ENCODE measurements at regions not wholly inside any gene's neighbourhood (a gene's known extent, or its start where the extent isn't known, plus 50 kb on each side); places are given as distances from the start of the nearest gene placed in this dataset.

- no peaks in the 10 kb centered on the region for H3K4me1 ChIP-seq (ENCODE audit: control insufficient read depth, insufficient read depth, low read length)
- no peaks in the 10 kb centered on the region for H3K36me3 ChIP-seq (ENCODE audit: insufficient read depth, low read length)
- H3K9me3 ChIP-seq (replicated peaks; ENCODE audit: low read length) = no peaks in the 10 kb centered on the region
- no peak overlapping the region for H3K4me3 ChIP-seq (ENCODE audit: low read length)
- no peaks in the 10 kb centered on the region for H3K27me3 ChIP-seq (ENCODE audit: control insufficient read depth, insufficient read depth, low read length)
- H3K4me2 ChIP-seq (ENCODE audit: low read length) = no peak overlapping the region
- H3K9ac ChIP-seq (ENCODE audit: low read depth, low read length) = no peak overlapping the region
Measured at GRCh38 chr3:81985996-81986723, 224.7 kb upstream of the GBE1 start.

- H3K9me3 ChIP-seq (replicated peaks; ENCODE audit: low read length) = no peaks in the 10 kb centered on the region
- no peak overlapping the region for H3K9ac ChIP-seq (ENCODE audit: low read depth, low read length)
- H3K27me3 ChIP-seq (ENCODE audit: control insufficient read depth, insufficient read depth, low read length) = no peaks in the 10 kb centered on the region
- no peaks in the 10 kb centered on the region for H3K4me1 ChIP-seq (ENCODE audit: control insufficient read depth, insufficient read depth, low read length)
- no peak overlapping the region for H3K4me2 ChIP-seq (ENCODE audit: low read length)
- no peak overlapping the region for H3K4me3 ChIP-seq (ENCODE audit: low read length)
- H3K36me3 ChIP-seq (ENCODE audit: insufficient read depth, low read length) = no peaks in the 10 kb centered on the region
Measured at GRCh38 chr3:81983382-81983781, 221.9 kb upstream of the GBE1 start.

GRCh38 chr3:81980596-81981494, 219.4 kb upstream of the GBE1 start:
- Histone ChIP-seq H3K4me2 (ENCODE audit: low read length) (no peak overlapping the region), H3K9ac (ENCODE audit: low read depth, low read length) (no peak overlapping the region), H3K36me3 (ENCODE audit: insufficient read depth, low read length) (no peaks in the 10 kb centered on the region), H3K9me3 (replicated peaks; ENCODE audit: low read length) (no peaks in the 10 kb centered on the region), H3K27me3 (ENCODE audit: control insufficient read depth, insufficient read depth, low read length) (no peaks in the 10 kb centered on the region), H3K4me1 (ENCODE audit: control insufficient read depth, insufficient read depth, low read length) (no peaks in the 10 kb centered on the region), H3K4me3 (ENCODE audit: low read length) (no peak overlapping the region)

- H3K9ac ChIP-seq (ENCODE audit: low read depth, low read length) = no peak overlapping the region
- H3K4me2 ChIP-seq (ENCODE audit: low read length) = no peak overlapping the region
- no peaks in the 10 kb centered on the region for H3K36me3 ChIP-seq (ENCODE audit: insufficient read depth, low read length)
- no peaks in the 10 kb centered on the region for H3K9me3 ChIP-seq (replicated peaks; ENCODE audit: low read length)
- H3K4me3 ChIP-seq (ENCODE audit: low read length) = no peak overlapping the region
- H3K4me1 ChIP-seq (ENCODE audit: control insufficient read depth, insufficient read depth, low read length) = no peaks in the 10 kb centered on the region
- H3K27me3 ChIP-seq (ENCODE audit: control insufficient read depth, insufficient read depth, low read length) = no peaks in the 10 kb centered on the region
Measured at GRCh38 chr3:81974751-81975150, 213.3 kb upstream of the GBE1 start.

GRCh38 chr3:81968658-81969057, 207.2 kb upstream of the GBE1 start:
- no peaks in the 10 kb centered on the region for H3K9me3 ChIP-seq (replicated peaks; ENCODE audit: low read length)
- no peak overlapping the region for H3K4me2 ChIP-seq (ENCODE audit: low read length)
- H3K4me3 ChIP-seq (ENCODE audit: low read length) = no peak overlapping the region
- H3K9ac ChIP-seq (ENCODE audit: low read depth, low read length) = no peak overlapping the region
- no peaks in the 10 kb centered on the region for H3K4me1 ChIP-seq (ENCODE audit: control insufficient read depth, insufficient read depth, low read length)
- H3K27me3 ChIP-seq (ENCODE audit: control insufficient read depth, insufficient read depth, low read length) = no peaks in the 10 kb centered on the region
- H3K36me3 ChIP-seq (ENCODE audit: insufficient read depth, low read length) = no peaks in the 10 kb centered on the region

GRCh38 chr3:81967393-81967792, 205.9 kb upstream of the GBE1 start:
- H3K27me3 ChIP-seq (ENCODE audit: control insufficient read depth, insufficient read depth, low read length) = no peaks in the 10 kb centered on the region
- no peaks in the 10 kb centered on the region for H3K4me1 ChIP-seq (ENCODE audit: control insufficient read depth, insufficient read depth, low read length)
- H3K9ac ChIP-seq (ENCODE audit: low read depth, low read length) = no peak overlapping the region
- H3K4me3 ChIP-seq (ENCODE audit: low read length) = no peak overlapping the region
- no peaks in the 10 kb centered on the region for H3K9me3 ChIP-seq (replicated peaks; ENCODE audit: low read length)
- H3K36me3 ChIP-seq (ENCODE audit: insufficient read depth, low read length) = no peaks in the 10 kb centered on the region
- H3K4me2 ChIP-seq (ENCODE audit: low read length) = no peak overlapping the region

GRCh38 chr3:81965696-81966095, 204.3 kb upstream of the GBE1 start:
- Histone ChIP-seq H3K9me3 (replicated peaks; ENCODE audit: low read length) (no peaks in the 10 kb centered on the region), H3K4me2 (ENCODE audit: low read length) (no peak overlapping the region), H3K4me1 (ENCODE audit: control insufficient read depth, insufficient read depth, low read length) (no peaks in the 10 kb centered on the region), H3K4me3 (ENCODE audit: low read length) (no peak overlapping the region), H3K36me3 (ENCODE audit: insufficient read depth, low read length) (no peaks in the 10 kb centered on the region), H3K27me3 (ENCODE audit: control insufficient read depth, insufficient read depth, low read length) (no peaks in the 10 kb centered on the region), H3K9ac (ENCODE audit: low read depth, low read length) (no peak overlapping the region)

- H3K4me3 ChIP-seq (ENCODE audit: low read length) = no peak overlapping the region
- no peaks in the 10 kb centered on the region for H3K36me3 ChIP-seq (ENCODE audit: insufficient read depth, low read length)
Measured at GRCh38 chr3:81962396-81962795, 201.0 kb upstream of the GBE1 start.

GRCh38 chr3:81958972-81959640, 197.7 kb upstream of the GBE1 start:
- no peaks in the 10 kb centered on the region for H3K36me3 ChIP-seq (ENCODE audit: insufficient read depth, low read length)
- H3K27me3 ChIP-seq (ENCODE audit: control insufficient read depth, insufficient read depth, low read length) = no peaks in the 10 kb centered on the region
- no peaks in the 10 kb centered on the region for H3K9me3 ChIP-seq (replicated peaks; ENCODE audit: low read length)
- H3K4me2 ChIP-seq (ENCODE audit: low read length) = no peak overlapping the region
- no peak overlapping the region for H3K4me3 ChIP-seq (ENCODE audit: low read length)
- no peak overlapping the region for H3K9ac ChIP-seq (ENCODE audit: low read depth, low read length)
- H3K4me1 ChIP-seq (ENCODE audit: control insufficient read depth, insufficient read depth, low read length) = no peaks in the 10 kb centered on the region

More at GRCh38 chr3:81962396-81962795, 201.0 kb upstream of the GBE1 start:
- H3K9ac ChIP-seq (ENCODE audit: low read depth, low read length) = no peak overlapping the region
- no peak overlapping the region for H3K4me2 ChIP-seq (ENCODE audit: low read length)
- no peaks in the 10 kb centered on the region for H3K4me1 ChIP-seq (ENCODE audit: control insufficient read depth, insufficient read depth, low read length)
- H3K9me3 ChIP-seq (replicated peaks; ENCODE audit: low read length) = no peaks in the 10 kb centered on the region
- H3K27me3 ChIP-seq (ENCODE audit: control insufficient read depth, insufficient read depth, low read length) = no peaks in the 10 kb centered on the region

- Histone ChIP-seq H3K4me2 (ENCODE audit: low read length) (peak overlapping the region; percentile 26), H3K4me3 (ENCODE audit: low read length) (no peak overlapping the region), H3K27me3 (ENCODE audit: control insufficient read depth, insufficient read depth, low read length) (no peaks in the 10 kb centered on the region), H3K9ac (ENCODE audit: low read depth, low read length) (no peak overlapping the region), H3K36me3 (ENCODE audit: insufficient read depth, low read length) (no peaks in the 10 kb centered on the region), H3K9me3 (replicated peaks; ENCODE audit: low read length) (no peaks in the 10 kb centered on the region), H3K4me1 (ENCODE audit: control insufficient read depth, insufficient read depth, low read length) (no peaks in the 10 kb centered on the region)
Measured at GRCh38 chr3:81955878-81956277, 194.4 kb upstream of the GBE1 start.

GRCh38 chr3:81953111-81953510, 191.7 kb upstream of the GBE1 start:
- no peaks in the 10 kb centered on the region for H3K4me1 ChIP-seq (ENCODE audit: control insufficient read depth, insufficient read depth, low read length)
- no peak overlapping the region for H3K4me2 ChIP-seq (ENCODE audit: low read length)
- H3K36me3 ChIP-seq (ENCODE audit: insufficient read depth, low read length) = no peaks in the 10 kb centered on the region
- H3K27me3 ChIP-seq (ENCODE audit: control insufficient read depth, insufficient read depth, low read length) = no peaks in the 10 kb centered on the region
- no peak overlapping the region for H3K4me3 ChIP-seq (ENCODE audit: low read length)
- no peaks in the 10 kb centered on the region for H3K9me3 ChIP-seq (replicated peaks; ENCODE audit: low read length)
- no peak overlapping the region for H3K9ac ChIP-seq (ENCODE audit: low read depth, low read length)

All from skeletal muscle satellite cell (primary cell).